ENCODE measurements at regions not wholly inside any gene's neighbourhood (a gene's known extent, or its start where the extent isn't known, plus 50 kb on each side); places are given as distances from the start of the nearest gene placed in this dataset.

GRCh38 chr6:133756078-133756695 lies 132.7 kb upstream of the TCF21 start:
- H3K4me1 ChIP-seq (ENCODE audit: insufficient read depth, low read length) = no peaks in the 10 kb centered on the region
- POLR2A ChIA-PET = no interaction called here
- no peaks in the 10 kb centered on the region for H3K4me1 Mint-ChIP-seq (ENCODE audit: low read depth)
- no peak overlapping the region for H3K27ac Mint-ChIP-seq
- no peaks in the 10 kb centered on the region for H3K36me3 Mint-ChIP-seq (ENCODE audit: low read depth)
- TF ChIP-seq CTCF (IDR thresholded peaks at IDR 0.05) = no peak
- no peak overlapping the region for H3K4me3 ChIP-seq (ENCODE audit: low read length)
- H3K36me3 ChIP-seq (ENCODE audit: insufficient read depth, low read length) = no peaks in the 10 kb centered on the region
- no peaks in the 10 kb centered on the region for H3K27me3 ChIP-seq (ENCODE audit: control insufficient read depth in 1 of 2, insufficient read depth in 2 of 2, low read length in 2 of 2)
- H3K4me3 Mint-ChIP-seq = no peak overlapping the region
- H3K27ac ChIP-seq (ENCODE audit: low read depth in 1 of 2, low read length in 2 of 2) = no peak overlapping the region
- no peak for DNase-seq
- CTCF ChIA-PET = no interaction called here
- no peaks in the 10 kb centered on the region for H3K9me3 ChIP-seq (ENCODE audit: control insufficient read depth in 1 of 2, insufficient read depth in 1 of 2, low read length in 2 of 2)
- intact Hi-C loops (cut with DNase I, micrococcal nuclease) = no loop called here
- no peak for ATAC-seq (ENCODE audit: poor library complexity)
- no peaks in the 10 kb centered on the region for H3K9me3 Mint-ChIP-seq
- H3K27me3 Mint-ChIP-seq = peaks cover 35% of the 10 kb centered on the region

- intact Hi-C loops (cut with DNase I, micrococcal nuclease) = no loop called here
- H3K4me1 Mint-ChIP-seq (ENCODE audit: low read depth) = no peaks in the 10 kb centered on the region
- H3K27me3 Mint-ChIP-seq = peaks cover 35% of the 10 kb centered on the region
- ATAC-seq (ENCODE audit: poor library complexity) = no peak
- ChIA-PET CTCF (no interaction called here), POLR2A (no interaction called here)
- H3K36me3 Mint-ChIP-seq (ENCODE audit: low read depth) = no peaks in the 10 kb centered on the region
- Histone ChIP-seq H3K36me3 (ENCODE audit: insufficient read depth, low read length) (no peaks in the 10 kb centered on the region), H3K9me3 (ENCODE audit: control insufficient read depth in 1 of 2, insufficient read depth in 1 of 2, low read length in 2 of 2) (no peaks in the 10 kb centered on the region), H3K4me3 (ENCODE audit: low read length) (no peak overlapping the region), H3K27ac (ENCODE audit: low read depth in 1 of 2, low read length in 2 of 2) (no peak overlapping the region), H3K4me1 (ENCODE audit: insufficient read depth, low read length) (no peaks in the 10 kb centered on the region), H3K27me3 (ENCODE audit: control insufficient read depth in 1 of 2, insufficient read depth in 2 of 2, low read length in 2 of 2) (no peaks in the 10 kb centered on the region)
- H3K9me3 Mint-ChIP-seq = no peaks in the 10 kb centered on the region
- TF ChIP-seq CTCF (IDR thresholded peaks at IDR 0.05) = no peak
- no peak overlapping the region for H3K4me3 Mint-ChIP-seq
- no peak overlapping the region for H3K27ac Mint-ChIP-seq
- no peak for DNase-seq
These were observed 131.6 kb upstream of the TCF21 start for GRCh38 chr6:133757335-133757734.

GRCh38 chr6:133758815-133759335 lies 130.0 kb upstream of the TCF21 start:
- Mint-ChIP-seq H3K27ac (no peak overlapping the region), H3K27me3 (peaks cover 38% of the 10 kb centered on the region), H3K36me3 (ENCODE audit: low read depth) (no peaks in the 10 kb centered on the region), H3K9me3 (no peaks in the 10 kb centered on the region), H3K4me3 (no peak overlapping the region), H3K4me1 (ENCODE audit: low read depth) (no peaks in the 10 kb centered on the region)
- no peak for ATAC-seq (ENCODE audit: poor library complexity)
- DNase-seq = no peak
- Histone ChIP-seq H3K27me3 (ENCODE audit: control insufficient read depth in 1 of 2, insufficient read depth in 2 of 2, low read length in 2 of 2) (no peaks in the 10 kb centered on the region), H3K27ac (ENCODE audit: low read depth in 1 of 2, low read length in 2 of 2) (no peak overlapping the region), H3K4me1 (ENCODE audit: insufficient read depth, low read length) (no peaks in the 10 kb centered on the region), H3K4me3 (ENCODE audit: low read length) (no peak overlapping the region), H3K9me3 (ENCODE audit: control insufficient read depth in 1 of 2, insufficient read depth in 1 of 2, low read length in 2 of 2) (no peaks in the 10 kb centered on the region), H3K36me3 (ENCODE audit: insufficient read depth, low read length) (no peaks in the 10 kb centered on the region)
- TF ChIP-seq CTCF (IDR thresholded peaks at IDR 0.05) = no peak
- ChIA-PET CTCF (no interaction called here), POLR2A (no interaction called here)
- intact Hi-C loops (cut with DNase I, micrococcal nuclease) = no loop called here
